Activated CD4-positive, alpha-beta T cell treated with anti-CD3 and anti-CD28 coated beads for 48 hours (primary cell): ENCODE measurements at regions not wholly inside any gene's neighbourhood (a gene's known extent, or its start where the extent isn't known, plus 50 kb on each side); places are given as distances from the start of the nearest gene placed in this dataset.
"Not testable (repeated sequence)": the region's sequence is repeated elsewhere in the genome, so short reads cannot be mapped to it uniquely, and the experiment has no call there.

Experiments
- DNase-seq: peaks from one replicate; pipeline ENCODE4 v3.0.0-alpha.2; 2020

GRCh38 chr19:13646758-13647157, 117.6 kb upstream of the MRI1 start:
- no peak for DNase-seq

GRCh38 chr19:13644645-13645044, 119.7 kb upstream of the MRI1 start:
- no peak for DNase-seq

- no peak for DNase-seq
Observed at GRCh38 chr19:13640611-13641010, 123.7 kb upstream of the MRI1 start.

DNA sequence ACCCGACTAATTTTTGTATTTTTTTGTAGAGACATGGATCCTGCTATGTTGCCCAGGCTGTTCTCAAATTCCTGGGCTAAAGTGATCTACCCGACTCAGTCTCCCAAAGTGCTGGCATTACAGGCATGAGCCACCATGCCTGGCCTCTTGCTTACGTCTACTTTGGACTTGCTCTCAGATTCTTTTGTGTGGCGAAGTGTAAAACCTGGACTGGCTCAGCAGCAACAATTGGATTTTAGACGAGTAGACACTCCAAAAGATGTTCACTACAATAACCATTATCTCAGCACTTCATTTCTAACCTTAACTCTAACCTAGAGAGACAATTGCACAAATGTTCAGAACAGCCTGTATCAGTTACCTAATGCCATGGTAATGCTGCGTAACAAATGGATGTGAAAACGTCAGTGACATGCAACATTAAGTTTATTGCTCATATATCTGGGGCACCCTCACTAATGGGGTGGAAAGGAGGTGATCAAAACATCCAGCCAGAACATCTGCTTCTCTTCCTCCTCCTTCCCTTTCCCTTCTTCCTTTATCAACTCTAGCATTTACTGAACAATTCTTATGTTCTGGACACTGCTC, 124.9 kb upstream of the MRI1 start:
- DNase-seq = no peak

DNA sequence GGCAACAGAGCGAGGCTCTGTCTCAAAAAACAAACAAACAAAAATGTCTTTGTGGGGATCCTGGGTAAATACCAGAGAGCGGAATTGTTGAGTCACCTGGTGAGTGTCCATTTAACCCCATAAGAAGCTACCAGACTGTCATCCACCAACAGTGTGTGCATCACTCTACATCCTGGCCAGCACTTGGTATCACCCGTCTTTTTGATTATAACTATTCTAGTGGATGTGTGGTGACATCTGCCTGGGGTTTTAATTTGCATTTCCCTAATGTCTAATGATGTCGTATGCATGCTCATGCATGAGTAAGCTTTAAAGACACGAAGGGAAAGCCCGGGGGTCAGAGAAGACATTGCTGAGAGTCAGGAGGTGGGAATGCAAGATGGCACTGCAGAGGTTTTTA, 126.7 kb upstream of the MRI1 start:
- DNase-seq = peak; percentile 24

DNA sequence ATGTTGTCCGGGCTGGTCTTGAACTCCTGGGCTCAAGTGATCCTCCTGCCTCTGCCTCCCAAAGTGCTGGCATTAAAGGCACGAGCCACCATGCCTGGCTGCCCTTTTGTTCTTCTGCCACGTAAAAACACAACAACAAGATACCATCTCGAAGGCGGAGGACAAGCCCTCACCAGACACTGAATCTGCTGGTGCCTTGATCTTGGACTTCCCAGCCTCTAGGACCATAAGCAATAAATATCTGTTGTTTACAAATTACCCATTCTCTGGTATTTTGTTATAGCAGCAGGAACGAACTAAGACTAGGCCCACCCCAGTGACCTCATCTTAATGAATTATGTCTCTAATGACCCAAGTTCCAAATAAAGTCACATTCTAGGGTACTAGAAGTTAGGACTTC, 128.4 kb upstream of the CACNA1A start:
- no peak for DNase-seq

- no peak for DNase-seq
Observed at GRCh38 chr19:13633522-13633922, 127.2 kb upstream of the CACNA1A start.

DNA sequence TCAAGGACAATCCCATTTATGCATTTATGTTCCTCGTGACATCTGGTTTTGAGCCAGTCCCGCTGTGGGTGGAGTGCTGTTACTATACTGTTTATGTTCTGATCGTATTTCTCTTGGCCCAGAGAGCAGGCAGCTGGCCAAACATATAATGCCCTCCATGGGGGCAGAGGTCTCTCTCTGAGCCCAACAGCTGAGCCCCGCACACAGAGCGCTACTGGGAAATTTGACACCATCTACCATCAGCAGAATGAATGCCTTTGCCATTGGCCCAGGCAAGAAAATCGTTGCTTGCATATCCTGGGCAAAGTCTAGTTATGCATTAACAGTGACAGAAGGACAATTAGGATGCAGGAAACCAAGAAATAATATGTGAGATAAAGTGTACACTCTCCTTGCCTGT, 126.8 kb upstream of the CACNA1A start:
- DNase-seq = no peak

- DNase-seq = not testable (repeated sequence)
Observed at GRCh38 chr19:13632164-13632563, 125.9 kb upstream of the CACNA1A start.

- DNase-seq = peak; percentile 12
Observed at GRCh38 chr19:13629687-13630357, 123.5 kb upstream of the CACNA1A start.

DNA sequence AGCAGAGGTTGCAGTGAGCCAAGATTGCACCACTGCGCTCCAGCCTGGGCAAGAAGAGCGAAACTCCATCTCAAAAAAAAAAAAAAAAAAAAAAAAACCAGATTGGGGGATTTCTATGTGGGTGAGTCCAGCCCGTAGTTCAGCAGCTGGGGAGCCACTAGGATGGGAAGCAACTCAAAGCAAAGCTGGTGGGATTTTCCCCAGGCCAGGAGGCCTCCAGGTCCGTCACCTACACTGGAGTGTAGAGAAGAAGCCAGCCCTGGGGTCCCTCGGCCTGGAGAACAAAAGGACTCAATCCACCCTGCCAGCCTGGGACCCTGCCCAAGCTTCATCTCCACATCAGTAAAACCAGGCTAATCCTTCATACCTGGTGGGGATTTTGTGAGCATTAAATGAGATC, 121.3 kb upstream of the CACNA1A start:
- DNase-seq = no peak

- DNase-seq = no peak
Observed at GRCh38 chr19:13623716-13624710, 117.7 kb upstream of the CACNA1A start.

- DNase-seq = no peak
Observed at GRCh38 chr19:13622766-13623715, 116.8 kb upstream of the CACNA1A start.

- peak; percentile 71 for DNase-seq
Observed at GRCh38 chr19:13621413-13621812, 115.1 kb upstream of the CACNA1A start.

DNA sequence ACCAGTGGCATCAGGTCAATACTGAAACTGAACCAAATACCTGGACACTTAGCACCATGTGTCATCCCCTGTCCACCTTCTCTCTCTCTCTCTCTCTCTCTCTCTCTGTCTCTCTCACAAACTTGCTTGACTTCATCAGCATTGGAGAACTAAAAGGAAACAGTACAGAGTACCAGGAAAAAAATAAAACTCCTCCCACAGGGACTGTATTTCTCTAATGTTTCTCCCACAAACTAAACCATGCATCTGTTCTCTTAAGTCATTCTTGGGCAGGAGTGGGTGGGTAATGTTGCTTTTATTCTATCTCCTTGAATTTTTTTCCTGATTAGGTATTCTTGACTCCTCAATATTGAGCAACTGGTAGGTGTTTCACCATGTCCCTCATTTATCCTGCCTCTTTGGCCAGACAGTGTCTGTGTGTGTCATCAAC, 112.9 kb upstream of the CACNA1A start:
- no peak for DNase-seq

DNA sequence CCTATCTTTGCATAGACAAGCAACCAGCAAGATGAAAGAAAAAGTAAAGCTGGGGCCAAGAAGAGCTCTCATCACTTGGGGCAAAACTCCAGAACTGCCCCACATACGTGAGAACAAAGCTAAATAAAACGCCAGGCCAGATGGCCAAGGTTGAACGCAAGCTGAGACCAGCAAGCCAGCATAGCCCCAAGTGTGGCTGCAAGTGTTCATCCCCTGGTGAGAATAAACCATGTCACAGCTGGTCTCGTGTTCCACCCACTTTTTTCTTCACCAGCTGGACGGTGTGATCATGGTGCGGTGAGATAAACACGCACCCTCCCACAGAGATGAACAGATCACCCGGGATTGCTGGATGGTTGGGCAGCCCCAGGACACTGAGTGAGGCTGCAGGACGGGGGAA, 109.6 kb upstream of the CACNA1A start:
- DNase-seq = no peak

DNA sequence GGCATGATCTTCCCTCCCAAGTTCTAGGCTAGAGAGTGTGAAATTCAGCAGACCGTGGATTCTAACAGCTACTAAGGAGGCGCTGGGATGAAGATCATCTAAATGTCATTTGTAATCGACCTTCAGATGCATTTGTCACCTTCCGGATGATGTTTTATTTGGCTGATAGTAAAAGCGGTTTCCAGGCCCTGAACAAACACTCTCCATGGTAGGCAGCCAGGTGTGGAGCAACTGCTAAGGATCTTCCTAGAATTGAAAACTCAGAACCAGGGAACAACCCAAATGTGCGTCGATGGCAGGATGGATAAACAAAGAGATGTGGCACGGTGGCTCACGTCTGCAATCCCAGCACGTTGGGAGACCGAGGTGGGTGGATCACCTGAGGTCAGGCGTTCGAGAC, 107.2 kb upstream of the CACNA1A start:
- DNase-seq = no peak

- no peak for DNase-seq
Observed at GRCh38 chr19:13611596-13611995, 105.3 kb upstream of the CACNA1A start.

- peak; percentile 3 for DNase-seq
Observed at GRCh38 chr19:13610039-13610691, 103.9 kb upstream of the CACNA1A start.

GRCh38 chr19:13606156-13606555, 99.9 kb upstream of the CACNA1A start:
- DNase-seq = no peak

- DNase-seq = no peak
Observed at GRCh38 chr19:13604902-13605586, 98.8 kb upstream of the CACNA1A start.
